ENCODE measurements at regions not wholly inside any gene's neighbourhood (a gene's known extent, or its start where the extent isn't known, plus 50 kb on each side); places are given as distances from the start of the nearest gene placed in this dataset.

- TF ChIP-seq ZNF274 (IDR thresholded peaks at IDR 0.05; ENCODE audit: low read depth, low read length) (no peak), YY1 (IDR thresholded peaks at IDR 0.05; ENCODE audit: insufficient read depth, insufficient read length) (no peak), SUZ12 (IDR thresholded peaks at IDR 0.05; ENCODE audit: extremely low read depth, insufficient read depth, insufficient read length) (no peak)
- Histone ChIP-seq H3K4me3 (ENCODE audit: insufficient read length, low read depth) (no peak overlapping the region), H3K9ac (ENCODE audit: insufficient read length, low read depth) (no peak overlapping the region), H3K9me3 (ENCODE audit: insufficient read depth, low read length) (no peaks in the 10 kb centered on the region), H3K4me1 (ENCODE audit: insufficient read depth, insufficient read length) (no peaks in the 10 kb centered on the region), H3K27me3 (ENCODE audit: insufficient read depth, insufficient read length) (no peaks in the 10 kb centered on the region), H3K36me3 (ENCODE audit: insufficient read depth, insufficient read length, low read length) (no peaks in the 10 kb centered on the region)
- no peak for DNase-seq (ENCODE audit: low read depth, low spot score)
Measured at GRCh38 chr6:92460133-92460532, 959.2 kb downstream of the EPHA7 start.

- TF ChIP-seq SUZ12 (IDR thresholded peaks at IDR 0.05; ENCODE audit: extremely low read depth, insufficient read depth, insufficient read length) (no peak), YY1 (IDR thresholded peaks at IDR 0.05; ENCODE audit: insufficient read depth, insufficient read length) (no peak)
- no peak for DNase-seq (ENCODE audit: low read depth, low spot score)
- Histone ChIP-seq H3K9me3 (ENCODE audit: insufficient read depth, low read length) (no peaks in the 10 kb centered on the region), H3K36me3 (ENCODE audit: insufficient read depth, insufficient read length, low read length) (no peaks in the 10 kb centered on the region), H3K4me3 (ENCODE audit: insufficient read length, low read depth) (no peak overlapping the region), H3K9ac (ENCODE audit: insufficient read length, low read depth) (no peak overlapping the region), H3K4me1 (ENCODE audit: insufficient read depth, insufficient read length) (no peaks in the 10 kb centered on the region), H3K27me3 (ENCODE audit: insufficient read depth, insufficient read length) (no peaks in the 10 kb centered on the region)
Measured at GRCh38 chr6:92459606-92460005, 959.8 kb downstream of the EPHA7 start.

- TF ChIP-seq YY1 (IDR thresholded peaks at IDR 0.05; ENCODE audit: insufficient read depth, insufficient read length) (no peak), ZNF274 (IDR thresholded peaks at IDR 0.05; ENCODE audit: low read depth, low read length) (no peak), SUZ12 (IDR thresholded peaks at IDR 0.05; ENCODE audit: extremely low read depth, insufficient read depth, insufficient read length) (no peak)
- H3K9ac ChIP-seq (ENCODE audit: insufficient read length, low read depth), result no peak overlapping the region
- no peaks in the 10 kb centered on the region for H3K4me1 ChIP-seq (ENCODE audit: insufficient read depth, insufficient read length)
- no peak overlapping the region for H3K4me3 ChIP-seq (ENCODE audit: insufficient read length, low read depth)
- DNase-seq (ENCODE audit: low read depth, low spot score), result no peak
- no peaks in the 10 kb centered on the region for H3K27me3 ChIP-seq (ENCODE audit: insufficient read depth, insufficient read length)
- no peaks in the 10 kb centered on the region for H3K36me3 ChIP-seq (ENCODE audit: insufficient read depth, insufficient read length, low read length)
- H3K9me3 ChIP-seq (ENCODE audit: insufficient read depth, low read length), result no peaks in the 10 kb centered on the region
Measured at GRCh38 chr6:92446052-92446451, 973.3 kb downstream of the EPHA7 start.

GRCh38 chr6:92433911-92434310 is 985.4 kb downstream of the EPHA7 start:
- no peaks in the 10 kb centered on the region for H3K9me3 ChIP-seq (ENCODE audit: insufficient read depth, low read length)
- no peaks in the 10 kb centered on the region for H3K27me3 ChIP-seq (ENCODE audit: insufficient read depth, insufficient read length)
- H3K36me3 ChIP-seq (ENCODE audit: insufficient read depth, insufficient read length, low read length), result no peaks in the 10 kb centered on the region
- no peak for TF ChIP-seq SUZ12 (IDR thresholded peaks at IDR 0.05; ENCODE audit: extremely low read depth, insufficient read depth, insufficient read length)
- TF ChIP-seq YY1 (IDR thresholded peaks at IDR 0.05; ENCODE audit: insufficient read depth, insufficient read length), result no peak
- H3K9ac ChIP-seq (ENCODE audit: insufficient read length, low read depth), result no peak overlapping the region
- no peak overlapping the region for H3K4me3 ChIP-seq (ENCODE audit: insufficient read length, low read depth)
- H3K4me1 ChIP-seq (ENCODE audit: insufficient read depth, insufficient read length), result no peaks in the 10 kb centered on the region
- no peak for DNase-seq (ENCODE audit: low read depth, low spot score)

- no peaks in the 10 kb centered on the region for H3K27me3 ChIP-seq (ENCODE audit: insufficient read depth, insufficient read length)
- no peaks in the 10 kb centered on the region for H3K36me3 ChIP-seq (ENCODE audit: insufficient read depth, insufficient read length, low read length)
- DNase-seq (ENCODE audit: low read depth, low spot score), result no peak
- H3K4me1 ChIP-seq (ENCODE audit: insufficient read depth, insufficient read length), result no peaks in the 10 kb centered on the region
- H3K9me3 ChIP-seq (ENCODE audit: insufficient read depth, low read length), result no peaks in the 10 kb centered on the region
- no peak for TF ChIP-seq ZNF274 (IDR thresholded peaks at IDR 0.05; ENCODE audit: low read depth, low read length)
- TF ChIP-seq SUZ12 (IDR thresholded peaks at IDR 0.05; ENCODE audit: extremely low read depth, insufficient read depth, insufficient read length), result no peak
- TF ChIP-seq YY1 (IDR thresholded peaks at IDR 0.05; ENCODE audit: insufficient read depth, insufficient read length), result no peak
- H3K9ac ChIP-seq (ENCODE audit: insufficient read length, low read depth), result no peak overlapping the region
- no peak overlapping the region for H3K4me3 ChIP-seq (ENCODE audit: insufficient read length, low read depth)
Measured at GRCh38 chr6:92431502-92431901, 987.9 kb downstream of the EPHA7 start.

GRCh38 chr6:92428448-92428847 is 990.9 kb downstream of the EPHA7 start:
- no peak for TF ChIP-seq YY1 (IDR thresholded peaks at IDR 0.05; ENCODE audit: insufficient read depth, insufficient read length)
- no peak for TF ChIP-seq SUZ12 (IDR thresholded peaks at IDR 0.05; ENCODE audit: extremely low read depth, insufficient read depth, insufficient read length)
- TF ChIP-seq ZNF274 (IDR thresholded peaks at IDR 0.05; ENCODE audit: low read depth, low read length), result no peak
- no peak for DNase-seq (ENCODE audit: low read depth, low spot score)
- Histone ChIP-seq H3K4me3 (ENCODE audit: insufficient read length, low read depth) (no peak overlapping the region), H3K36me3 (ENCODE audit: insufficient read depth, insufficient read length, low read length) (no peaks in the 10 kb centered on the region), H3K27me3 (ENCODE audit: insufficient read depth, insufficient read length) (no peaks in the 10 kb centered on the region), H3K4me1 (ENCODE audit: insufficient read depth, insufficient read length) (no peaks in the 10 kb centered on the region), H3K9ac (ENCODE audit: insufficient read length, low read depth) (no peak overlapping the region), H3K9me3 (ENCODE audit: insufficient read depth, low read length) (no peaks in the 10 kb centered on the region)

- Histone ChIP-seq H3K27me3 (ENCODE audit: insufficient read depth, insufficient read length) (no peaks in the 10 kb centered on the region), H3K4me3 (ENCODE audit: insufficient read length, low read depth) (no peak overlapping the region), H3K9me3 (ENCODE audit: insufficient read depth, low read length) (no peaks in the 10 kb centered on the region), H3K36me3 (ENCODE audit: insufficient read depth, insufficient read length, low read length) (no peaks in the 10 kb centered on the region), H3K9ac (ENCODE audit: insufficient read length, low read depth) (no peak overlapping the region), H3K4me1 (ENCODE audit: insufficient read depth, insufficient read length) (no peaks in the 10 kb centered on the region)
- TF ChIP-seq ZNF274 (IDR thresholded peaks at IDR 0.05; ENCODE audit: low read depth, low read length) (no peak), SUZ12 (IDR thresholded peaks at IDR 0.05; ENCODE audit: extremely low read depth, insufficient read depth, insufficient read length) (no peak), YY1 (IDR thresholded peaks at IDR 0.05; ENCODE audit: insufficient read depth, insufficient read length) (no peak)
- DNase-seq (ENCODE audit: low read depth, low spot score), result no peak
Measured at GRCh38 chr6:92427453-92427852, 991.9 kb downstream of the EPHA7 start.

GRCh38 chr6:92415656-92416055 is 1003.7 kb downstream of the EPHA7 start:
- no peak for DNase-seq (ENCODE audit: low read depth, low spot score)
- Histone ChIP-seq H3K9me3 (ENCODE audit: insufficient read depth, low read length) (no peaks in the 10 kb centered on the region), H3K27me3 (ENCODE audit: insufficient read depth, insufficient read length) (no peaks in the 10 kb centered on the region), H3K9ac (ENCODE audit: insufficient read length, low read depth) (no peak overlapping the region), H3K4me1 (ENCODE audit: insufficient read depth, insufficient read length) (no peaks in the 10 kb centered on the region), H3K36me3 (ENCODE audit: insufficient read depth, insufficient read length, low read length) (no peaks in the 10 kb centered on the region), H3K4me3 (ENCODE audit: insufficient read length, low read depth) (no peak overlapping the region)
- TF ChIP-seq YY1 (IDR thresholded peaks at IDR 0.05; ENCODE audit: insufficient read depth, insufficient read length) (no peak), SUZ12 (IDR thresholded peaks at IDR 0.05; ENCODE audit: extremely low read depth, insufficient read depth, insufficient read length) (no peak), ZNF274 (IDR thresholded peaks at IDR 0.05; ENCODE audit: low read depth, low read length) (no peak)
